ENCODE measurements at regions not wholly inside any gene's neighbourhood (a gene's known extent, or its start where the extent isn't known, plus 50 kb on each side); places are given as distances from the start of the nearest gene placed in this dataset.

DNA sequence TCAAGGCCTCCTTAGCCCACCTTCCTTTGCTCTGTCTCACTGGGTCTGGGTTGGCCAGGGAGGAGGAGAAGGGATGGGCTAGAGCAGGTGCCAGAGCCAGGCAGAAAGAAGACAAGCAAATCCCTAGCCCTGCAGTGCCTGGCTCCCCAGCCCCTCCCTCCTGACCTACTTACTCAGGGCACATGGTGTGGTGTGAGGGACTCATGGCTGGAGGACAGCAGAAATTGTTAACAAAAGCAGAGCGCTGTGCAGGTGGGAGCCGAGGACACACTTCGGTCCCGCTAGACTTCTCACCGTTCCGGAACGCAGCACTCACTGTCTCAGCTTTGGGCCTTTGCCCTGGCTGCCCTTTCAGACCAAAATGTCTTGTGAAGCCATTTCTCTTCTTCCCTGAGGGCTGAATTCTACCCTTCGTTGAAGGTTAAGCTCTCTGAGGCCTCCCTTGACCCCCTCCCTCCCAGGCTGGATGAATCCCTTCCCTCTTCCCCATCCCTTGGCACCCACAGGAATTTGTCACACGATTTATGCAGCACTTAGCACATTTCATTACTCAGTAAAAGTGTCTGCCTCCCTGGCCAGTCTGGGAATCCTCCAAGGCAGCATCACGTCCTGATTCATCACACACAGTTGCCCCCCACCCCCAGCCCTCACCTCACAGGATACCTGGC lies 263.9 kb upstream of the TRPC7 start:
- ChIA-PET CTCF (interaction anchor here (0.6 to 1.3 kb wide), 2 partner anchors 30 to 411 kb away, joined by 3 read pairs; no protein-coding TSS in a partner anchor), POLR2A (no interaction called here)
- Histone ChIP-seq H3K4me2 (no peak overlapping the region), H3K4me1 (ENCODE audit: control insufficient read depth in 1 of 2, insufficient read depth in 2 of 2, low read depth in 1 of 2, low read length in 1 of 2) (peaks cover 0 to 3% of the 10 kb centered on the region in 2 experiments; a peak in 1 of 4 replicates), H3K36me3 (replicated peaks in 1 of 2; ENCODE audit: control insufficient read depth in 1 of 2, insufficient read depth in 2 of 2, low read length in 1 of 2) (no peaks in the 10 kb centered on the region), H3K9ac (no peak overlapping the region), H3K4me3 (ENCODE audit: low read depth in 2 of 2, low read length in 1 of 2) (no peak overlapping the region), H3K9me3 (no peaks in the 10 kb centered on the region), H3K9me2 (no peaks in the 10 kb centered on the region), H3K27ac (ENCODE audit: low read depth in 2 of 2, low read length in 1 of 2) (no peak overlapping the region), H2AFZ (ENCODE audit: low read depth) (no peak overlapping the region), H3K27me3 (ENCODE audit: insufficient read depth) (no peaks in the 10 kb centered on the region), H3K79me2 (ENCODE audit: insufficient read depth) (no peaks in the 10 kb centered on the region), H3F3A (replicated peaks; ENCODE audit: insufficient read depth) (no peaks in the 10 kb centered on the region), H4K20me1 (ENCODE audit: insufficient read depth) (no peaks in the 10 kb centered on the region)
- TF ChIP-seq, protein P1, sequence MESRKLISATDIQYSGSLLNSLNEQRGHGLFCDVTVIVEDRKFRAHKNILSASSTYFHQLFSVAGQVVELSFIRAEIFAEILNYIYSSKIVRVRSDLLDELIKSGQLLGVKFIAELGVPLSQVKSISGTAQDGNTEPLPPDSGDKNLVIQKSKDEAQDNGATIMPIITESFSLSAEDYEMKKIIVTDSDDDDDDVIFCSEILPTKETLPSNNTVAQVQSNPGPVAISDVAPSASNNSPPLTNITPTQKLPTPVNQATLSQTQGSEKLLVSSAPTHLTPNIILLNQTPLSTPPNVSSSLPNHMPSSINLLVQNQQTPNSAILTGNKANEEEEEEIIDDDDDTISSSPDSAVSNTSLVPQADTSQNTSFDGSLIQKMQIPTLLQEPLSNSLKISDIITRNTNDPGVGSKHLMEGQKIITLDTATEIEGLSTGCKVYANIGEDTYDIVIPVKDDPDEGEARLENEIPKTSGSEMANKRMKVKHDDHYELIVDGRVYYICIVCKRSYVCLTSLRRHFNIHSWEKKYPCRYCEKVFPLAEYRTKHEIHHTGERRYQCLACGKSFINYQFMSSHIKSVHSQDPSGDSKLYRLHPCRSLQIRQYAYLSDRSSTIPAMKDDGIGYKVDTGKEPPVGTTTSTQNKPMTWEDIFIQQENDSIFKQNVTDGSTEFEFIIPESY (IDR thresholded peaks at IDR 0.05; ENCODE audit: borderline replicate concordance, low read depth), result no peak
- TF ChIP-seq RCOR1 (IDR thresholded peaks at IDR 0.05; ENCODE audit: low read length) (no peak), MXI1 (IDR thresholded peaks at IDR 0.05; ENCODE audit: low read depth, low read length) (no peak), FOXJ3 (CRISPR knock-in tag; IDR thresholded peaks at IDR 0.05) (no peak), NRF1 (IDR thresholded peaks at IDR 0.05; ENCODE audit: low read depth, low read length) (no peak), RFX5 (IDR thresholded peaks at IDR 0.05; ENCODE audit: low read length) (no peak), JUND (IDR thresholded peaks at IDR 0.05) (no peak), MEF2A (IDR thresholded peaks at IDR 0.05; ENCODE audit: borderline replicate concordance, low read depth) (no peak), TAF1 (IDR thresholded peaks at IDR 0.05; ENCODE audit: borderline replicate concordance, low read depth, low read length) (no peak)
- TF ChIP-seq, protein P2, sequence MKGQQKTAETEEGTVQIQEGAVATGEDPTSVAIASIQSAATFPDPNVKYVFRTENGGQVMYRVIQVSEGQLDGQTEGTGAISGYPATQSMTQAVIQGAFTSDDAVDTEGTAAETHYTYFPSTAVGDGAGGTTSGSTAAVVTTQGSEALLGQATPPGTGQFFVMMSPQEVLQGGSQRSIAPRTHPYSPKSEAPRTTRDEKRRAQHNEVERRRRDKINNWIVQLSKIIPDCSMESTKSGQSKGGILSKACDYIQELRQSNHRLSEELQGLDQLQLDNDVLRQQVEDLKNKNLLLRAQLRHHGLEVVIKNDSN (IDR thresholded peaks at IDR 0.05; ENCODE audit: borderline replicate concordance, low read depth), result no peak
- 65% methylated on average over 10 of the region's 10 CpGs for WGBS (ENCODE audit: low lambda C conversion rate)
- peak; percentile 12 for DNase-seq

DNA sequence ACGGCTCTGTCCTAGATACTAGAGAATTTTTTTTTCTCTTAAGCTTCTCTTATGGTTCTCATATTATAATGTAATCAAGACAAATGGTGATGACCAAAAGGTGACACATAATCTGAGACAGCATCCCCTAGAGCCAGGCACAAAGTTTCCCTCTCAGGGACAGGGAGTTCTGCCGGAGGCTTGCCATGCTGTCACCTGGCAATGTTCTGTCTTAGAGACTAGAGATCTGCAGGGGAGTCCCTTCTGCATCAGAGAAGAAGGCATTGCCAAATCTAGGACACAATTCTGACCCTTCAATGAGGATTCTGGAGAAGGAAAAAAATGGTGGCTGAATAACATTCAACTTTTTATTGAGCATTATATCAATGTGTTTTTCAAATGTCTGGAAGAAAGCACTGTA lies 261.2 kb upstream of the TRPC7 start:
- no peak overlapping the region for H3K27ac ChIP-seq (ENCODE audit: low read depth in 2 of 2, low read length in 1 of 2)
- no peaks in the 10 kb centered on the region for H3K79me2 ChIP-seq (ENCODE audit: insufficient read depth)
- no peak for DNase-seq
- no peaks in the 10 kb centered on the region for H3K9me3 ChIP-seq
- no peaks in the 10 kb centered on the region for H3F3A ChIP-seq (replicated peaks; ENCODE audit: insufficient read depth)
- POLR2A ChIA-PET, result no interaction called here
- CTCF ChIA-PET, result no interaction called here
- H3K27me3 ChIP-seq (ENCODE audit: insufficient read depth), result no peaks in the 10 kb centered on the region
- H3K9ac ChIP-seq, result no peak overlapping the region
- no peaks in the 10 kb centered on the region for H3K36me3 ChIP-seq (replicated peaks in 1 of 2; ENCODE audit: control insufficient read depth in 1 of 2, insufficient read depth in 2 of 2, low read length in 1 of 2)
- no peak overlapping the region for H3K4me2 ChIP-seq
- no peaks in the 10 kb centered on the region for H3K9me2 ChIP-seq
- TF ChIP-seq FOXJ3 (CRISPR knock-in tag; IDR thresholded peaks at IDR 0.05) (no peak), TAF1 (IDR thresholded peaks at IDR 0.05; ENCODE audit: borderline replicate concordance, low read depth, low read length) (no peak), EZH2phosphoT487 (IDR thresholded peaks at IDR 0.05; ENCODE audit: borderline replicate concordance, low read depth) (no peak)
- TF ChIP-seq, protein P3, sequence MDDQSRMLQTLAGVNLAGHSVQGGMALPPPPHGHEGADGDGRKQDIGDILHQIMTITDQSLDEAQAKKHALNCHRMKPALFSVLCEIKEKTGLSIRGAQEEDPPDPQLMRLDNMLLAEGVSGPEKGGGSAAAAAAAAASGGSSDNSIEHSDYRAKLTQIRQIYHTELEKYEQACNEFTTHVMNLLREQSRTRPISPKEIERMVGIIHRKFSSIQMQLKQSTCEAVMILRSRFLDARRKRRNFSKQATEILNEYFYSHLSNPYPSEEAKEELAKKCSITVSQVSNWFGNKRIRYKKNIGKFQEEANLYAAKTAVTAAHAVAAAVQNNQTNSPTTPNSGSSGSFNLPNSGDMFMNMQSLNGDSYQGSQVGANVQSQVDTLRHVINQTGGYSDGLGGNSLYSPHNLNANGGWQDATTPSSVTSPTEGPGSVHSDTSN (IDR thresholded peaks at IDR 0.05), result no peak
- TF ChIP-seq, protein P4, sequence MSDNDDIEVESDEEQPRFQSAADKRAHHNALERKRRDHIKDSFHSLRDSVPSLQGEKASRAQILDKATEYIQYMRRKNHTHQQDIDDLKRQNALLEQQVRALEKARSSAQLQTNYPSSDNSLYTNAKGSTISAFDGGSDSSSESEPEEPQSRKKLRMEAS (IDR thresholded peaks at IDR 0.05; ENCODE audit: low read depth), result no peak
- no peak overlapping the region for H3K4me3 ChIP-seq (ENCODE audit: low read depth in 2 of 2, low read length in 1 of 2)
- 64% methylated on average over 2 of the region's 2 CpGs for WGBS (ENCODE audit: low lambda C conversion rate)
- H4K20me1 ChIP-seq (ENCODE audit: insufficient read depth), result no peaks in the 10 kb centered on the region
- peaks cover 0 to 3% of the 10 kb centered on the region in 2 experiments; a peak in 1 of 4 replicates for H3K4me1 ChIP-seq (ENCODE audit: control insufficient read depth in 1 of 2, insufficient read depth in 2 of 2, low read depth in 1 of 2, low read length in 1 of 2)
- H2AFZ ChIP-seq (ENCODE audit: low read depth), result no peak overlapping the region

All from SK-N-SH (cell line).